ENCODE measurements at regions not wholly inside any gene's neighbourhood (a gene's known extent, or its start where the extent isn't known, plus 50 kb on each side); places are given as distances from the start of the nearest gene placed in this dataset.

- no peak for DNase-seq (ENCODE audit: low read depth in 2 of 2)
These were observed 280.7 kb downstream of the LPIN1 start for GRCh38 chr2:12027136-12027535.

DNA sequence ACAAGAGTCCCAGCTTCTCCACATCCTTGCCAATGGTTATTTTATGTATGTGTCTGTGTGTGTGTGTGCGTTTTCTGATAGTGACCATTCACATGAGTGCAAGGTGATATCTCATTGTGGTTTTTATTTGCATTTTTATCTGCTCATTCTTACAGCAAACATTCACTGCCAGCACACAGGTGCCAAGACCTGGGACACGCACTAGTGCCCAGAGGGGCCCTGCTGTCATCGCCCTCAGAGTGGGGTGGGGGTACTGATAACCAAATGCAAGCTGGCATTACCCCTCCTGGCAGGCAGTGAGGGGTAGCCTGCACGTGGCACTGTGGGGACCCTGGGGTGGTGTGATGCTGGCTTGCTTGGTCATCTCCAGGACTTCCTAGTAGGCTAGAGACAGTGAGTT lies 285.4 kb downstream of the LPIN1 start:
- no peak for DNase-seq (ENCODE audit: low read depth in 2 of 2)

DNA sequence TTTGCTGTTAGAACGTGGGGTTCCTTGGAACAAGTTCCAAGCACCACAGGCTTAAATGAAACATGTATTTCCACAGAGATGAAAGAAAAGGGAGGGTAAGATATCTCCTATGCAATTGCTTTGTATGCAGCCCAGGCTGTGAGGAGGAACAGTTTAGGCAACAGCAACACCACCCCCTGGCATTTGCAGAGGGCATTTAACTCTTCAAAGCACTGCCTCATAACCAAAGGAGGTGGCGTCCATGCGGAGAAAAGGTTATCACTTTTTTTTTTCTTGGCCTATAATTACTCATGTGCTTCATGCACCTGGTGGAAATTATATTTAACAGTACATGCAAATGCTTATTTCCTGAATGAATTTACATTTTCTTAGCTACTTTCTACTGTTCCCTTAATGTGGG lies 286.0 kb downstream of the LPIN1 start:
- no peak for DNase-seq (ENCODE audit: low read depth in 2 of 2)

DNA sequence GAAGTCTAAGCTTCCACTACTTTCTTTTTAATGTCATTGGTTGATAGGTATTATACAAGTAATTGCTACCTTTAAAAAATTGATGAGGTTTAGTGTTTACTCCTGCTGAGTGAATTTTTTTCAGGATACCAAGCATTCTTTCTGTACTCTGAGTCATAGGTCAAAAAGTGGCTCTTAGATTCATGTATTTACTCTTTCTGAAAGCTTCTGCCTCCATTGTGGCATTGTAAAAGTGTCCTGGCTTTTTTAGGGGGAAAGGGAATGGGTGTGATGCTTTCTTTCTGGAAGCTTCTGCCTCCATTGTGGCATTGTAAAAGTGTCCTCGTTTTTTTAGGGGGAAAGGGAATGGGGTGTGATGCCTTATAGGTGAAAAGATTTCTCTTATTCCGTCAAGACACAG lies 286.5 kb downstream of the LPIN1 start:
- no peak for DNase-seq (ENCODE audit: low read depth in 2 of 2)

DNA sequence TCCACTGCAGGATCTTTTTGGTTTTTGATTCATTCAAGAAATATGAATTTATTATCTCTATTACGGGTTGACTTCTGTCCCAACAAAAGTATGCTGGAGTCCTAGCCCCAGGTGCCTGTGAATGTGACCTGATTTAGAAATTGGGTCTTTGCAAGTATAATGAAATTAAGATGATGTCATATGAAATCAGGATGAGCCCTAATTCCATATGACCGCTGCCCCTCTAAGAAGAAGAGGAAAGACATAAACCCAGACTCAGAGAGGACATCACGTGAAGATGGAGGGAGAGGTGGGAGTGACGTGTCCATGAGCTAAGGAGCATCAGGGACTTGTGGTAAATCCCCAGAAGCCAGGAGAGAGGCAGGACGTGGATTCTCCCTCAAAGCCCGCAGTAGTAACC lies 287.1 kb downstream of the LPIN1 start:
- no peak for DNase-seq (ENCODE audit: low read depth in 2 of 2)

DNA sequence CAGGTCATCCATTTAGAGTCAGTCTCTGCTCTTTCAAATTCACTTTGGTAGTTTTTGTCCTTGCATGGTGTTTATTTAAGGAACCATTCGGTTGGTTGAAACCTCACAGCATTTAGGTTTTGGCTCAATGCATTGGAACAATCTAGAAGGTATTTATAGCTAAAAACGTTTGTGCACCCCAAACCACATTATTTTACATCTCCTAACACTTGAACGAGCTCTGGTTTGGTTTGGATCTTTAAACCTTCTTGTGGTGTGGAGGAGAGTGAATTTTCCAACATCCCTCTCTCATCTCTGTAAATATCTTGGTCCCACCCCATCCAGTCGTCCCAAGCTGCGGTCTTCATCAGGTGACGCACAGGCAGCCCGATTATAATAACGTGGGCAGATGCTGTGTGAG lies 287.9 kb downstream of the LPIN1 start:
- no peak for DNase-seq (ENCODE audit: low read depth in 2 of 2)

- DNase-seq (ENCODE audit: low read depth in 2 of 2): no peak
These were observed 288.7 kb downstream of the LPIN1 start for GRCh38 chr2:12035029-12035720.

- no peak for DNase-seq (ENCODE audit: low read depth in 2 of 2)
These were observed 289.7 kb downstream of the LPIN1 start for GRCh38 chr2:12035956-12036639.

DNA sequence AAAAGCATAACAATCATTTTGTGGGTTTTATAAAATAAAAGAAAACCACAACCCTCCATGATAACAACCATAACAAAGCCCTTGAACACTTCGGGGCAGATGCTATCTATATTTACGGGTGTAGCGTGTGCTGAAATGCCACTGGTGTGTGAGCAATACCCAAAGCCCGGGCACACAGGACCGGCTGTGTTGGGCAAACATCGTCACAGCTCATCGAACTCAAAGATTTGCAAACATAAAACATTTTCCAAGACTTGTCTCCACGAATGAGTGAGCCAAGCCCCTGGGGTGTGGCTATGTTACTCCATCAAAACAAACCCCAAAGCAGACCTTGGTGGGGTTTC lies 290.2 kb downstream of the LPIN1 start:
- DNase-seq (ENCODE audit: low read depth in 2 of 2): no peak

GRCh38 chr2:12037301-12037700 lies 290.9 kb downstream of the LPIN1 start:
- DNase-seq (ENCODE audit: low read depth in 2 of 2): no peak

DNA sequence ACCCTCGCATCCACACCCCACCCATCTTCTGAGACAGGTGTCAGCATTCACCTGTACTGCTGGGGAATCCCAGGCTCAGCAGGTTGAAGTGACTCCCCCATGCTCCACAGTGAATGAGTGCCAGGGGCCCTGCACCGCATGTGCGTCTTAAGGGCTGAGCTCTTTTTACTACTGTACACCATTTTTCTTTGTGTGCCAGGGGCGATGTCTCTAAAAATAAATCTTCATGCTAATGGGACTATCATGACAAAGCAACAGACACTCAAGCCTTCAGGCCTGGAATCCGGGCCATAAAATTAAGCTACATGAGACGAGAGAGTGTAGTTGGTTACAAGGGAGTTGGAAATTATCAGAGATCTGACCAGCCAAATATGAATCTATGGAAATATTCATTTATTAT lies 294.8 kb downstream of the LPIN1 start:
- DNase-seq (ENCODE audit: low read depth in 2 of 2): no peak

- DNase-seq (ENCODE audit: low read depth in 2 of 2): no peak
These were observed 296.7 kb downstream of the LPIN1 start for GRCh38 chr2:12043131-12043530.

DNA sequence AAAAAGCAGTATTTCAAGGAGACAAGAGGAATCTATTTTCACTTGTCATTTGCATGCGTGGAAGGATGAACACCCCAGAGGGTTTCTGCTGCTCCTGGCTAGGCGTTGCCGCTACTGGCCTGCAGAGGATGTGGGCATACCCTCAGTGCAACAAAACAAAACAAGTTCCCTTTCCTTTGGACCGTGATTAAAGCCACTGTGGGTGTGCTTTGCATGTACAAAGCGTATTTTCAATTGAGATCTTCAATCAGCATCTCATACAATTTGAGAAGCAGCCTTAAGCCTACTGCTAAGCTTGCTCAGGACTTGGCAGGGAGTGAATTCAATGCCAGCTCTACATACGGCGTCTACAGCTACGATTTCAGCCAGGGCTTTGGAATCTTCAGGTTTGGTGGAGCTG lies 298.4 kb downstream of the LPIN1 start:
- no peak for DNase-seq (ENCODE audit: low read depth in 2 of 2)

- DNase-seq (ENCODE audit: low read depth in 2 of 2): no peak
These were observed 299.4 kb downstream of the LPIN1 start for GRCh38 chr2:12045864-12046291.

DNA sequence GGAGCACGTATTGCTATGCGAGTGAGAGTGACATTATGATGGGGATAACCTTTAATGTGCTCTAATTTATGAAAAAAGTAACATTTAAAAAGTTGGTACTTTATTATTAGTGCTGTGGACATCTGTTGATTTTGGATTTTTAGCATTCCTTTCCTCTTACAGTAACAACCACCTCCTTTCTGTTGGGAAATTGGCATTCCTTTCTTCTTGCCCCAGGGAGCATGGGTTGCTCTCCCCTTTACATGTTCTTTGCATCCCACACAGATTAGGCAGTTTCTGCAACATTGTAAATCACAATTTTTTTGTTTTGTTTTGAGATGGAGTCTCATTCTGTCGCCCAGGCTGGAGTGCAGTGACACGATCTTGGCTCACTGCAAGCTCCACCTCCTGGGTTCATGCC lies 300.2 kb downstream of the LPIN1 start:
- no peak for DNase-seq (ENCODE audit: low read depth in 2 of 2)

DNA sequence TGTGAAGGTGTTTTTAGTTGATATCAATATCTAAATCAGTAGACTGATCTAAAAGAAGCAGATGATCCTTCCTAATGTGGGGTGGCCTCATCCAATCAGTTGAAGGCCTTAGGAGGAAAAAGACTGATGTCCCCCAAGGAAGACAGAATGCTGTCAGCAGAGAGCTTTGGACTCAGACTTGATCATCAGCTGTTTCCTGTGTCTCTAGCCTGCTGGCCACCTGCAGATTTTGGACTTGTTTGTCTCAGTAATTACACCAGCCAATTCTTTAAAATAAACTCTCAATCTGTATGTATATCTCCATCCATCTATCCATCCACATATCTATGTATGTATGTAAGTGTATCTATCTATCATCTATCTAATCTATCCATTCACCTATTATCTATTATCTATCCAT lies 301.3 kb downstream of the LPIN1 start:
- no peak for DNase-seq (ENCODE audit: low read depth in 2 of 2)

DNA sequence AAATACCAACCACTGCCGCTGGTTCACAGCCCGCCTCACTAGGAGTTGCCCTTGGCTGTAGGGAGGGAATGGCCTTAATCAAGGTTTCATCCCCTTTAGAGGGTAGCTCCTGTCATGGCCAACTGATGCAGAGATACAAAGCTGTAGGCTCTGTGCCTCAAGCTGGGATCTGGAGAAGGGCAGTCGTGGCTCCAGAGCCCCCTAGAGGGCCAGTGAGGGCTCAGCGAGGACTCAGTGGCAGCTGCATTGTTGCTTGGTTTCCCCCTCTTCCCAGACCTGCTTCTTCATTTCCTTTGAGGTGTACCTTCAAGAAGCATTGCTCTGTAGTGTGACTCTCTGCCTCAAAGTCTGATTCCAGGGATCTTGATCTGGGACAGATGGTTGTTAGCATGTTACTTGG lies 302.1 kb downstream of the LPIN1 start:
- DNase-seq (ENCODE audit: low read depth in 2 of 2): no peak

DNA sequence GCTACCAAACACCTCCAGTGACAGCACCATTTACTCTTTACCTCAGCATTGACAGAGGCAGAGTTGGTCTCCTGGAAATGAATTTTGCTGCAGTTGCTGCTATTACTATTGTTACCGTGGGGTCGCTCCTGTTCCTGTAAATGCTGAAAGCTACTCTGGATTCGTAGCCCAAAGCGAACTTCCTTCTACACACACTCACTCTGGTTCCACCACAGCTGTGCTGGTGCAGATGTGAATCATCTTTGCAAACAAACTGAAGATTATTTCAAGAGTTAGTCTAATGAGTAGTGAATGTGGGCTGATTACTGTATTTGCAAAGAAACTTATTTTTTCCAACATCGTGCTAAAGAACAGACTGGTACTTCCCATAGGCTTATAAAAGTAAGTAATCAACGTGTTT lies 304.0 kb downstream of the LPIN1 start:
- DNase-seq (ENCODE audit: low read depth in 2 of 2): no peak

DNA sequence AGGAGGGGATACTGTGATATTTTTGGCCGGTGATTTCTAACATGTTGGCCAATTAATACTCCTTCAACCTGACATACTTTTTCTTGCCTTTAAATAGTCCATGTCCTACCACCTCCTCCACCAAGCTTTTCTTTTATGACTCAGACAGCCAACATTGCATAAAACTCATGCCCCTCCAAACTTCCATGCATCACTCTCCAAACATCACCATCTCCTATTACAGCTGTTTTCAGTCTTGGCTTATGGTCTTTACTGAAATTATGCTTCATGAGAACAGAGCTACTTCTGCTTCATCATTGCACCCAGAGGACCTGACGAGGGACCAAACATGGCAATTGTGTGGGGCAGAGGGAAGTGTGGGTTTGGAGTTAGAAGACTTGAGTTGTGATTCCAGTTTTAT lies 305.4 kb downstream of the LPIN1 start:
- no peak for DNase-seq (ENCODE audit: low read depth in 2 of 2)

- no peak for DNase-seq (ENCODE audit: low read depth in 2 of 2)
These were observed 306.4 kb downstream of the LPIN1 start for GRCh38 chr2:12052796-12053195.

DNA sequence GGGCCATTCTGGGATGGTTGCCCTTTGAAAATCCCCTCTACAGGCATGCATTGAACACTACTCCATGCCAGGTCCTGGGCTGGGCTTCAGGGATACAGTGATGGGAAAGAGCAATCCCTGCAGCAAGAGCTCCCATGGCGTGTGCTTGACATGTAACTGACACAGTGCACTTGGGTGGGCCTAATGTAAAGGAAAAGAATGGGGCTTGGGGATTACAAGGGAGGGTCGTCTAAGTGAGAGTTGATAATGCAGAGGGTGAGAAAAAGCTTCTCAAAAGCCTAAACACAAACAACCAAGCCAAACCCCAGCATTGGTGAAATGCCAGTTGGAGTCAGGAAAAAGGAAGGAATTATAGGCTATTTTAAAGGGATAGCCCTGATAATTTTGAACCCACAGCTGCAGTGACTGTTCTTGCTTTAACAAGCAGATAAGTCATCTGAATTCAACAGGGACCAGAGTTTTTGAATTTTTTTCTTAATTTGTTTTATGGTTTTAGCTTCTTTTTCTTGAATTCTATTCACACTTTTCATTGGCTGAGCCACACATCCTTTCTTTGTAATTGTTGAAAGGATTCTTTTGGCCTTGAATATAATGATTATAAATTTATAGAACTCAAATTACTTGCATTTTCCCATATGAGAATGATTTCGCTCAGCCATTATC lies 308.7 kb downstream of the LPIN1 start:
- no peak for DNase-seq (ENCODE audit: low read depth in 2 of 2)

- peak; percentile 35 to 38 for DNase-seq (ENCODE audit: low read depth in 2 of 2)
These were observed 311.2 kb downstream of the LPIN1 start for GRCh38 chr2:12057436-12058166.
